WTC11 (cell line): ENCODE measurements at regions not wholly inside any gene's neighbourhood (a gene's known extent, or its start where the extent isn't known, plus 50 kb on each side); places are given as distances from the start of the nearest gene placed in this dataset.

Source experiments
- GTF2I ChIP-seq: fragments of 250-450 bp; sonication (Bioruptor Pico); conservative IDR thresholded peaks from 2 replicates; pipeline ENCODE4 v1.4.0; 2021; ENCODE audit warnings: mild to moderate bottlenecking
- TF ChIP-seq, protein P1 (sequence below): fragments of 200-600 bp; IDR thresholded peaks from 2 replicates; pipeline ENCODE4 v1.8.0; 2022; ENCODE audit warnings: antibody characterized with exemption
- TF ChIP-seq, protein P2 (sequence below): sonication (generic); formaldehyde crosslinking; IDR thresholded peaks from 2 replicates; pipeline ENCODE4 v1.8.1; 2022; ENCODE audit warnings: low read depth, missing genetic modification reagents, borderline replicate concordance

DNA sequence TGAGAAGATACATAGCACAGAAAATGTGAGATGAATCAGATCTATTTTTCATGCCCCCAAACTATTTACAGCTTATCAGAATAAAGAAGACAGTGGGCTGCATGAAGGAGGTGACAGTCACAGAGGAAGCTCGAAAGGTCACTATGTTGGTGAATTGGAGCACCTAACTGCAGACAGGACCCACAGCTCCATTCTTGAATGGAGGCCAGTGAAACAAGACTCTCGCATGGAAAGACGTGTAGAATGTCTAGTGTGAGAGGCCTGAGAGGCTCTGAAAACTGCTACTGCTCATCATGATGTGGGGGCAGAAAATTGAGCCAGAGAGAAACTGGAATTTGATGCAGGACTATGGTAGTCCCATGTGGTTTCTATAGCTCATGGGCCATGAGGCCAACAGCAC, 60.3 kb upstream of the CCDC190 start:
- TF ChIP-seq, protein P1, sequence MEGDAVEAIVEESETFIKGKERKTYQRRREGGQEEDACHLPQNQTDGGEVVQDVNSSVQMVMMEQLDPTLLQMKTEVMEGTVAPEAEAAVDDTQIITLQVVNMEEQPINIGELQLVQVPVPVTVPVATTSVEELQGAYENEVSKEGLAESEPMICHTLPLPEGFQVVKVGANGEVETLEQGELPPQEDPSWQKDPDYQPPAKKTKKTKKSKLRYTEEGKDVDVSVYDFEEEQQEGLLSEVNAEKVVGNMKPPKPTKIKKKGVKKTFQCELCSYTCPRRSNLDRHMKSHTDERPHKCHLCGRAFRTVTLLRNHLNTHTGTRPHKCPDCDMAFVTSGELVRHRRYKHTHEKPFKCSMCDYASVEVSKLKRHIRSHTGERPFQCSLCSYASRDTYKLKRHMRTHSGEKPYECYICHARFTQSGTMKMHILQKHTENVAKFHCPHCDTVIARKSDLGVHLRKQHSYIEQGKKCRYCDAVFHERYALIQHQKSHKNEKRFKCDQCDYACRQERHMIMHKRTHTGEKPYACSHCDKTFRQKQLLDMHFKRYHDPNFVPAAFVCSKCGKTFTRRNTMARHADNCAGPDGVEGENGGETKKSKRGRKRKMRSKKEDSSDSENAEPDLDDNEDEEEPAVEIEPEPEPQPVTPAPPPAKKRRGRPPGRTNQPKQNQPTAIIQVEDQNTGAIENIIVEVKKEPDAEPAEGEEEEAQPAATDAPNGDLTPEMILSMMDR = no peak
- TF ChIP-seq GTF2I = no peak
- TF ChIP-seq, protein P2, sequence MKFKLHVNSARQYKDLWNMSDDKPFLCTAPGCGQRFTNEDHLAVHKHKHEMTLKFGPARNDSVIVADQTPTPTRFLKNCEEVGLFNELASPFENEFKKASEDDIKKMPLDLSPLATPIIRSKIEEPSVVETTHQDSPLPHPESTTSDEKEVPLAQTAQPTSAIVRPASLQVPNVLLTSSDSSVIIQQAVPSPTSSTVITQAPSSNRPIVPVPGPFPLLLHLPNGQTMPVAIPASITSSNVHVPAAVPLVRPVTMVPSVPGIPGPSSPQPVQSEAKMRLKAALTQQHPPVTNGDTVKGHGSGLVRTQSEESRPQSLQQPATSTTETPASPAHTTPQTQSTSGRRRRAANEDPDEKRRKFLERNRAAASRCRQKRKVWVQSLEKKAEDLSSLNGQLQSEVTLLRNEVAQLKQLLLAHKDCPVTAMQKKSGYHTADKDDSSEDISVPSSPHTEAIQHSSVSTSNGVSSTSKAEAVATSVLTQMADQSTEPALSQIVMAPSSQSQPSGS (CRISPR knock-in tag) = no peak
